GM12878 (cell line): ENCODE measurements at regions not wholly inside any gene's neighbourhood (a gene's known extent, or its start where the extent isn't known, plus 50 kb on each side); places are given as distances from the start of the nearest gene placed in this dataset.

Experiments
- ATAC-seq: fragments of 200-7000 bp; cut with Tn5 transposase; 3 replicates; pipeline ENCODE4 v1.9.1; 2020; ENCODE audit warnings: mild to moderate bottlenecking, moderate library complexity
- BruUV-seq: library from RNA; stranded (reverse); fragments of 400-500 nt; replicated peaks from 2 replicates; lab custom pipeline; 2021; lab: Mats Ljungman, UMichigan
- CTCF ChIA-PET: fragments of 300-600 bp; sonication (Branson Sonifier 250); formaldehyde crosslinking; extraction: SDS; loops from one replicate; lab custom pipeline; 2021; ENCODE audit warnings: inconsistent platforms; lab: Yijun Ruan, JAX
- POLR2A ChIA-PET: fragments of 350-600 bp; formaldehyde crosslinking; extraction: SDS; loops from one replicate; lab custom pipeline; 2021; ENCODE audit warnings: inconsistent platforms; lab: Charles Lee
- RAD21 ChIA-PET: fragments of 300-600 bp; sonication (Branson Sonifier 250); formaldehyde crosslinking; loops from one replicate; lab custom pipeline; 2023; ENCODE audit warnings: antibody characterized with exemption; ENCODE audit not compliant: unreplicated experiment; lab: Charles Lee
- SMC1A ChIA-PET: fragments of 300-600 bp; sonication (Branson Sonifier 250); formaldehyde crosslinking; loops from one replicate; lab custom pipeline; 2023; ENCODE audit not compliant: unreplicated experiment, uncharacterized antibody; lab: Charles Lee
- DNase-seq: peaks from one replicate; pipeline ENCODE4 v3.0.0-alpha.2; 2011; ENCODE audit warnings: low read depth, low spot score
- FAIRE-seq: peaks from 3 replicates; lab custom pipeline; 2011; peaks lifted over from hg19 to GRCh38; lab: Jason Lieb, UNC
- H2AFZ ChIP-seq: 2 replicates; pipeline ENCODE4 v1.6.0; 2011; ENCODE audit warnings: low read depth, low read length, control low read depth; ENCODE audit not compliant: control insufficient read depth
- H3K27ac ChIP-seq: 2 replicates; pipeline ENCODE4 v1.5.1; 2011; ENCODE audit warnings: control low read depth; ENCODE audit not compliant: control insufficient read depth, insufficient read depth
- H3K27me3 ChIP-seq, 2 experiments: replicated peaks in 1 of 2; 2 replicates each; pipeline versions ENCODE4 v1.6.0 to v1.6.1; 2011; ENCODE audit warnings: low read length in 1 of 2; ENCODE audit not compliant: control insufficient read depth in 2 of 2, insufficient read depth in 2 of 2
- H3K36me3 ChIP-seq, 2 experiments: 2 replicates each; pipeline ENCODE4 v1.5.1; 2011; ENCODE audit warnings: low read length in 1 of 2; ENCODE audit not compliant: control insufficient read depth in 2 of 2, insufficient read depth in 2 of 2
- H3K4me1 ChIP-seq: 2 replicates; pipeline ENCODE4 v1.6.1; 2011; ENCODE audit warnings: mild to moderate bottlenecking, low read length, moderate library complexity, mixed read lengths; ENCODE audit not compliant: control insufficient read depth, insufficient read depth
- H3K4me2 ChIP-seq: 2 replicates; pipeline ENCODE4 v1.6.0; 2011; ENCODE audit warnings: control low read depth; ENCODE audit not compliant: control insufficient read depth, insufficient read depth
- H3K4me3 ChIP-seq: fragments of 200-600 bp; sonication (generic); 2 replicates; pipeline ENCODE4 v1.5.1; 2016
- H3K79me2 ChIP-seq: 2 replicates; pipeline ENCODE4 v1.6.0; 2011; ENCODE audit warnings: low read length; ENCODE audit not compliant: control insufficient read depth, insufficient read depth
- H3K9ac ChIP-seq: 2 replicates; pipeline ENCODE4 v1.8.0; 2011; ENCODE audit warnings: low read length, control low read depth, mixed read lengths; ENCODE audit not compliant: control insufficient read depth, insufficient read depth
- H3K9me3 ChIP-seq: replicated peaks from 3 replicates; pipeline ENCODE4 v1.5.1; 2011; ENCODE audit warnings: mild to moderate bottlenecking, low read length; ENCODE audit not compliant: control insufficient read depth, insufficient read depth
- H4K20me1 ChIP-seq: 2 replicates; pipeline ENCODE4 v1.6.0; 2011; ENCODE audit not compliant: control insufficient read depth, insufficient read depth
- FOXK2 ChIP-seq: fragments of 450-650 bp; IDR thresholded peaks from 2 replicates; pipeline ENCODE4 v1.6.1; 2017; ENCODE audit warnings: mild to moderate bottlenecking, moderate library complexity
- JUNB ChIP-seq: IDR thresholded peaks from 2 replicates; pipeline ENCODE4 v1.6.1; 2016; ENCODE audit warnings: antibody characterized with exemption, mild to moderate bottlenecking
- PAX5 ChIP-seq: IDR thresholded peaks from 2 replicates; pipeline ENCODE4 v1.6.1; 2011; ENCODE audit warnings: low read depth, low read length, borderline replicate concordance
- POLR2AphosphoS2 ChIP-seq: IDR thresholded peaks from 2 replicates; pipeline ENCODE4 v1.6.1; 2011; ENCODE audit warnings: low read depth, mild to moderate bottlenecking, low read length, improper control_type of control experiment, moderate library complexity
- POU2F2 ChIP-seq: IDR thresholded peaks from 3 replicates; pipeline ENCODE4 v1.6.1; 2011; ENCODE audit warnings: low read depth, mild to moderate bottlenecking, low read length, borderline replicate concordance
- SIX5 ChIP-seq: IDR thresholded peaks from 2 replicates; pipeline ENCODE4 v1.6.1; 2011; ENCODE audit warnings: mild to moderate bottlenecking, low read depth, low read length, moderate library complexity; ENCODE audit not compliant: severe bottlenecking
- SMARCA5 ChIP-seq: fragments of 450-650 bp; IDR thresholded peaks from 2 replicates; pipeline ENCODE4 v1.6.1; 2017; ENCODE audit warnings: mild to moderate bottlenecking
- SUPT20H ChIP-seq: IDR thresholded peaks from 2 replicates; pipeline ENCODE4 v1.6.1; 2011; ENCODE audit warnings: low read depth, mild to moderate bottlenecking, low read length, moderate library complexity, borderline replicate concordance; ENCODE audit not compliant: control insufficient read depth
- ZBTB40 ChIP-seq: fragments of 450-650 bp; IDR thresholded peaks from 2 replicates; pipeline ENCODE4 v1.6.1; 2016; ENCODE audit warnings: mild to moderate bottlenecking, moderate library complexity, borderline replicate concordance
- WGBS: methylation state at CpG from one replicate; pipeline ENCODE4 v1.1.6; 2016; ENCODE audit warnings: low lambda C conversion rate; ENCODE audit not compliant: insufficient replicate concordance, insufficient coverage; ENCODE audit errors: missing lambda C conversion rate; 5-methylcytosine and 5-hydroxymethylcytosine counted together
- in situ Hi-C: fragments of 300-500 bp; cut with MboI; formaldehyde crosslinking; loops from 9 replicates; pipeline ENCODE4 v1.14.3; 2018; ENCODE audit warnings: mixed read lengths
- intact Hi-C: fragments of 100-400 bp; cut with micrococcal nuclease; formaldehyde crosslinking; loops from one replicate; pipeline ENCODE4 v1.14.2; 2022; ENCODE audit not compliant: unreplicated experiment
- TF ChIP-seq, protein P1 (sequence below): IDR thresholded peaks from 2 replicates; pipeline ENCODE4 v1.6.1; 2012; ENCODE audit warnings: improper control_type of control experiment, low read depth, low read length; ENCODE audit not compliant: insufficient replicate concordance
- TF ChIP-seq, protein P2 (sequence below): fragments of 450-650 bp; IDR thresholded peaks from 2 replicates; pipeline ENCODE4 v1.6.1; 2016; ENCODE audit warnings: mild to moderate bottlenecking

- no peaks in the 10 kb centered on the region for H3K4me1 ChIP-seq
- CTCF ChIA-PET = interaction anchor here (1.1 kb wide), 1 partner anchor 9 kb away, joined by 3 read pairs; no protein-coding TSS in a partner anchor
- no peaks in the 10 kb centered on the region for H3K36me3 ChIP-seq
- WGBS = 3% methylated on average over 2 of the region's 2 CpGs
- BruUV-seq = no TSS peak
- no peaks in the 10 kb centered on the region for H3K9me3 ChIP-seq
- H2AFZ ChIP-seq = no peak overlapping the region
- H3K27ac ChIP-seq = no peak overlapping the region
- no peaks in the 10 kb centered on the region for H3K79me2 ChIP-seq
- POLR2A ChIA-PET = no interaction called here
- H3K4me2 ChIP-seq = no peak overlapping the region
- ATAC-seq (no peak), DNase-seq (no peak), FAIRE-seq (no peak)
- in situ Hi-C loops = no loop called here
- no peak overlapping the region for H3K9ac ChIP-seq
- H3K4me3 ChIP-seq = no peak overlapping the region
- RAD21 ChIA-PET = no interaction called here
- intact Hi-C loops = no loop called here
- H4K20me1 ChIP-seq = no peaks in the 10 kb centered on the region
- SMC1A ChIA-PET = interaction anchor here (0.6 to 2.2 kb wide), 2 partner anchors 9 to 22 kb away, joined by 3 to 8 read pairs; no protein-coding TSS in a partner anchor
- H3K27me3 ChIP-seq = no peaks in the 10 kb centered on the region
- no peak for TF ChIP-seq FOXK2
- TF ChIP-seq SMARCA5 = no peak
- TF ChIP-seq JUNB = no peak
- TF ChIP-seq, protein P1, sequence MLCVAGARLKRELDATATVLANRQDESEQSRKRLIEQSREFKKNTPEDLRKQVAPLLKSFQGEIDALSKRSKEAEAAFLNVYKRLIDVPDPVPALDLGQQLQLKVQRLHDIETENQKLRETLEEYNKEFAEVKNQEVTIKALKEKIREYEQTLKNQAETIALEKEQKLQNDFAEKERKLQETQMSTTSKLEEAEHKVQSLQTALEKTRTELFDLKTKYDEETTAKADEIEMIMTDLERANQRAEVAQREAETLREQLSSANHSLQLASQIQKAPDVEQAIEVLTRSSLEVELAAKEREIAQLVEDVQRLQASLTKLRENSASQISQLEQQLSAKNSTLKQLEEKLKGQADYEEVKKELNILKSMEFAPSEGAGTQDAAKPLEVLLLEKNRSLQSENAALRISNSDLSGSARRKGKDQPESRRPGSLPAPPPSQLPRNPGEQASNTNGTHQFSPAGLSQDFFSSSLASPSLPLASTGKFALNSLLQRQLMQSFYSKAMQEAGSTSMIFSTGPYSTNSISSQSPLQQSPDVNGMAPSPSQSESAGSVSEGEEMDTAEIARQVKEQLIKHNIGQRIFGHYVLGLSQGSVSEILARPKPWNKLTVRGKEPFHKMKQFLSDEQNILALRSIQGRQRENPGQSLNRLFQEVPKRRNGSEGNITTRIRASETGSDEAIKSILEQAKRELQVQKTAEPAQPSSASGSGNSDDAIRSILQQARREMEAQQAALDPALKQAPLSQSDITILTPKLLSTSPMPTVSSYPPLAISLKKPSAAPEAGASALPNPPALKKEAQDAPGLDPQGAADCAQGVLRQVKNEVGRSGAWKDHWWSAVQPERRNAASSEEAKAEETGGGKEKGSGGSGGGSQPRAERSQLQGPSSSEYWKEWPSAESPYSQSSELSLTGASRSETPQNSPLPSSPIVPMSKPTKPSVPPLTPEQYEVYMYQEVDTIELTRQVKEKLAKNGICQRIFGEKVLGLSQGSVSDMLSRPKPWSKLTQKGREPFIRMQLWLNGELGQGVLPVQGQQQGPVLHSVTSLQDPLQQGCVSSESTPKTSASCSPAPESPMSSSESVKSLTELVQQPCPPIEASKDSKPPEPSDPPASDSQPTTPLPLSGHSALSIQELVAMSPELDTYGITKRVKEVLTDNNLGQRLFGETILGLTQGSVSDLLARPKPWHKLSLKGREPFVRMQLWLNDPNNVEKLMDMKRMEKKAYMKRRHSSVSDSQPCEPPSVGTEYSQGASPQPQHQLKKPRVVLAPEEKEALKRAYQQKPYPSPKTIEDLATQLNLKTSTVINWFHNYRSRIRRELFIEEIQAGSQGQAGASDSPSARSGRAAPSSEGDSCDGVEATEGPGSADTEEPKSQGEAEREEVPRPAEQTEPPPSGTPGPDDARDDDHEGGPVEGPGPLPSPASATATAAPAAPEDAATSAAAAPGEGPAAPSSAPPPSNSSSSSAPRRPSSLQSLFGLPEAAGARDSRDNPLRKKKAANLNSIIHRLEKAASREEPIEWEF = no peak
- no peak for TF ChIP-seq PAX5
- TF ChIP-seq, protein P2, sequence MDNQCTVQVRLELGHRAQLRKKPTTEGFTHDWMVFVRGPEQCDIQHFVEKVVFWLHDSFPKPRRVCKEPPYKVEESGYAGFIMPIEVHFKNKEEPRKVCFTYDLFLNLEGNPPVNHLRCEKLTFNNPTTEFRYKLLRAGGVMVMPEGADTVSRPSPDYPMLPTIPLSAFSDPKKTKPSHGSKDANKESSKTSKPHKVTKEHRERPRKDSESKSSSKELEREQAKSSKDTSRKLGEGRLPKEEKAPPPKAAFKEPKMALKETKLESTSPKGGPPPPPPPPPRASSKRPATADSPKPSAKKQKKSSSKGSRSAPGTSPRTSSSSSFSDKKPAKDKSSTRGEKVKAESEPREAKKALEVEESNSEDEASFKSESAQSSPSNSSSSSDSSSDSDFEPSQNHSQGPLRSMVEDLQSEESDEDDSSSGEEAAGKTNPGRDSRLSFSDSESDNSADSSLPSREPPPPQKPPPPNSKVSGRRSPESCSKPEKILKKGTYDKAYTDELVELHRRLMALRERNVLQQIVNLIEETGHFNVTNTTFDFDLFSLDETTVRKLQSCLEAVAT = no peak
- no peak for TF ChIP-seq POLR2AphosphoS2
- TF ChIP-seq POU2F2 = no peak
- TF ChIP-seq SUPT20H = no peak
- TF ChIP-seq ZBTB40 = no peak
- no peak for TF ChIP-seq SIX5
Measured at GRCh38 chr4:123827511-123827910, 430.9 kb downstream of the SPRY1 start.
